NCI-H82 treated with DMSO at 0.1 percent for 48 hours (cell line): ENCODE measurements at regions not wholly inside any gene's neighbourhood (a gene's known extent, or its start where the extent isn't known, plus 50 kb on each side); places are given as distances from the start of the nearest gene placed in this dataset.

Experiments used
- DNase-seq: peaks from one replicate; lab custom pipeline; 2025; ENCODE audit not compliant: unreplicated experiment; lab: John Stamatoyannopoulos, UW

DNA sequence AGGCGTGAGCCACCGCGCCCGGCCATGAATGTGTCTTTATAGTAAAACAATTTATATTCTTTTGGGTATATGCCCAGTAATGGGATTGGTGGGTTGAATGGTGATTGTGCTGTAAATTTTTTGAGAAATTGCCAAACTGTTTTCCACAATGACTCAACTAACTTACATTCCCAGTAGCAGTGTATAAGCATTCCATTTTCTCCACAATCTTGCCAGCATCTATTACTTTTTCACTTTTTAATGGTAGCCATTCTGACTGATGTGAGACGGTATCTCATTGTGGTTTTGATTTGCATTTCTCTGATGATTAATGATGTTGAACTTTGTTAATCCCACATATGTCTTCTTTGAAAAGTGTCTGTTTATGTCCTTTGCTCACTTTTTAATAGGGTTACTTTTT lies 1187.9 kb downstream of the XPNPEP1 start:
- DNase-seq = no peak

DNA sequence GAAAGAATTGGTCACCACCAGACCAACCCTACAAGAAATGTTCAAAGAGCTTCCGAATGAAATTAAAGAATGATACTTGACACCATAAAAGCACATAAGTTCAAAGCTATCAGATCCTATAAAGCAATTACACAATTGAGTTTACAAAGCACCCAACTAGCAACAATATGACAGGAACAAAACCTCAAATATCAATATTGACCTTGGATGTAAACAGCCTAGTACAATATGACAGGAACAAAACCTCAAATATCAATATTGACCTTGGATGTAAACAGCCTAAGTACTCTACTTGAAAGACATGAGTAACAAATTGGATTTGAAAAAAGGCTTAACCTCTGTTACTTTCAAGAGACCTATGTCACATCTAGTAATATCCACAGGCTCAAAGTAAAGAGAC lies 1201.4 kb downstream of the XPNPEP1 start:
- DNase-seq = no peak

DNA sequence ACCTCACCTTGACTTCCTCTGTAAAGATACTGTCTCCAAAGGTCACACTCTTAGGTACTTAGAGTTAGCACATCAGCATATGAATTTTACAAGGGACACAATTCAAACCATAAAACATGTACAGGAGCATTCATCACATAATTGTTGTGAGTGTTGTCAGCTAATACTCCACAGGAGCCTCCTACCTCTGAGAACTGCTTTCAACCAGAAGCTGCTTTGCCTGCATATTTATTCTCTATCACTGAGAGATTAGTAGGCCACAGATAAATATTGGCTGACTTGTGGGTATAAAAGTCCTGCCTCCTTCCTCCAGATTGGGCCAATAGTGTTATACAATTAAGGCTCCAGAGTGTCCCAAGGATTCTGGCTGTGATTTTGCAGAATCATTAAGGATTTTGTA lies 1207.0 kb downstream of the XPNPEP1 start:
- DNase-seq = no peak

DNA sequence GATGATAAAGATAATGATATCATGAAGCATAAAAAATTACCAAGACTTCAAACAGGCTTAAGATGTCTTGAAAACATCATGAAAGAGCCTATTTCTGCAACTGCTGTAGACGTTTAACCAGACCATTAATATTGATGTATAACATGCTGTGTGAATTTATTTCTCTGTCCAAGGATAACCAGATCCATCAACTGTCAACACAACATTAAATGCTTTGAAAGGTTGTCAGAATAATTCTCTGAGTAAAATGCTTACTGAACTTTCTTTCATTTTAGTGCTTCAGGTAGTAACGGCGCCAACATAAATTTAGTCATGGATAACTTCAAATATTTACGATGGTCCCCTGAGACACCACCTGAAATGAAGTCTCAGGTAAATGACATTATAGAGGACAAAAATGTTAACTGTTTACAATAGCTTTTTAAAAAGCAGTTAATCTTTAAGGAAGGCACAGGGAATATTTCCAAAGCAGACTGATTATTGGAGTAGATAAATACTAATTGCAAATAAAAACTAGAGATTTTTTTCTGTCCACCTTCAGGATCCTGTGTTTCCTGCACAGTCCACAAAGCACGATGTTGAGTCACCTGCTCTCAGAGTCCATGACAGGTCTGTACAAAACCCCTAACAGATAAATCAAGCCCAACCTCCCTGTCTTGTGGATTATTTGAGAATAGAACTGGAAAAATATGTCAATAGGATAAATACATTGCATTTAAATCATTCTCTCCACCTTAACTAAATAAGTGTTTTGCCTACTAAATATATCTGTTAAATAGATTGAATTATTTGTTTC lies 1213.2 kb downstream of the XPNPEP1 start:
- DNase-seq = no peak

DNA sequence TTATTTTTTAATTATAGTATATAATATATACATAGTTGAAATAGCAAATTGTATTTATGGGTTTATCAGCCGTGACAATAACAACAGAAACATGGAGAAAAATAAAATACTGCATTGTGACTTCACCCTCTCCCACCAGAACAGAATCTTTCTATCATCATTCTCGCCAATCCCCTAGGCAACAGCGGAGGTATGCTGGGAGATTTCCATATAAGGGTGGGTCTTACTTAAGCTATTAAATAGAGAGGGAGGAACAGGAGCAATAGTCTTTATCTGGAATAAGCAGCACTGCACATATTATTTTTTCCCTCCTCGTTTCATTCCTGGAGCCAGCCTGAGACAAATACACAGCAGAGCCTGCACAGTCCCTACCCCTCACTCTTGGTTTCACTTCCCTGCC lies 1214.9 kb downstream of the XPNPEP1 start:
- no peak for DNase-seq

DNA sequence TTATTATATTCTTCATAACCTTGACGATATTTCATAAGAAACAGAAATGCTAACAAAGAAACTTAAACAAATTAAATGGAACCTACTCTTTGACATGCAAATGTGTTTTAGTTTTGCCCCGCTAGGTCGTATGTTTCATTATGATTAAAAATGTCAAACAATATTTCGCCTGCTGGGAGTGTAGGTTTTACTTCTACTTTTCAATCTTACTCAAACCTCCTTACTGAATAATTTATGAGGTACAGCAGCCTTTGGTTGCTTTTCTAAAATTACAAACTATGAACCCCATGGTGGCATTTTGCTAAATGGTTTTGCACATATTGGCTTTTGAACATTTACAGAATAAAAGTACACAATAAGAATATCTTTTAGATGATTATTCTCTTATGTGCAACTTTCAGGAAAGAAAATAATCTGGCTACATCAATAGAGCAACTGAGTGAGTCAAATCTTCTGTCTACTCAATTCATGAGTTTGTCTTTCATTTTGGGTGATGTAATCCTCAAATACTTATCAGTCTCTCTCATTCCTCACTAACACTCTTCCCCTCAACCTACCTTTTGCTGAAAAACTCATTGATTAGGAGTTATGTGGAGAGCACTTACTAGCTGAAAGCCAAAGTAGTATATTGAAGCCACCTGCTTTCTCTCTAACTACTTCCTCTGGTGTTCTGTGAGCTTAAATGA lies 1226.4 kb downstream of the XPNPEP1 start:
- DNase-seq = no peak

DNA sequence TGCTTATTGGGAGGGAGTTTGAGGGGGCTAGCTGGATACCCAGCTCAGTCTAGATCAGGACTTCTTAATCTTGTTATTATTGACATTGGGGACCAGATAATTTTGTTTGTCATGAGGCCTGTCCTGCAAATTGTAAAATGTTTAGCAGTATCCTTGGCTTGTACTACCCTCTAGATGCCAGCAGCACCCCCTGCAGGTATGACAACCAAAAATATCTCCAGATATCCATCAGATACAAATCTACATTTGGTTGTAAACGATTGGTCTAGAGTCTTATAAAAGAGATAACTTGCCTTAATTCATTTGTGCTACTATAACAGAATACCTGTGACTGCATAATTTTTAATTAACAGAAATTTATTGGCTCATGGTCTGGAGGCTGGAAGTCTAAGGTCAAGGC lies 1232.2 kb downstream of the XPNPEP1 start:
- no peak for DNase-seq

DNA sequence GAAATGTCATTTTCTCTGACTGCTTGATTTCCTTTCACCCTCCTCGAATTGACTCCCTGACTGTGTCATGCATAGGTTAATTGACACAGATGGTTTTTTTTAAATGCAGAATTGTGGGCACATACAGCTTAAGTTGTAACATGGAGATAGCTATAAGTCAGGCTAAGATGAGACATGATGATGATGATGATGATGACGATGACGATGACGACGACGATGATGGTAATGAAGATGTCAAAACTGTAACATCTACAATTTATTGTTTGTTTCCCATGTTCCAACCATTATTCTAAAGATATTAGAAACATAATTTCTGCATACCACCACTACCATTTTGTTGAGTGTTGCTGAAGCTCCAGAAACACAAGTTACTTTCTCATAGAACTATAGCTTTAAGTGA lies 1232.8 kb downstream of the XPNPEP1 start:
- DNase-seq = no peak

DNA sequence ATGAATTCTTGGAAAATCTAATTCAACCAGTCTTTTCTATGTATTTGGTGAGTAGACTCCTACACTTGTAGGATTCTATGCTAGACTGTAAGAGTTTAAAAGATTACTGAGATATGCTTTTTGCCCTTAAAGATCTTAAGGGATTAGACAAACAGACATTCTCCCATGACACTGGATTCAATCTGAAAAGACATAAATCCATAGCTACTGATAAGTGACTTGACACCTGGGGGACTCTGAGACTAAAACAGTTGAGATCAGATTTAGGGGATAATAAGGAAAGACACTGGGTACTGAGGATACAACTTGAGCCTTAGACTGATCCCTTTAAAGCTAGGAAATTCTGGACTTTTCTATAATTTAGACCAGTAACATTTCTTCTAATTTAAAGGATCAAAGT lies 1233.4 kb downstream of the XPNPEP1 start:
- peak; percentile 93 for DNase-seq

DNA sequence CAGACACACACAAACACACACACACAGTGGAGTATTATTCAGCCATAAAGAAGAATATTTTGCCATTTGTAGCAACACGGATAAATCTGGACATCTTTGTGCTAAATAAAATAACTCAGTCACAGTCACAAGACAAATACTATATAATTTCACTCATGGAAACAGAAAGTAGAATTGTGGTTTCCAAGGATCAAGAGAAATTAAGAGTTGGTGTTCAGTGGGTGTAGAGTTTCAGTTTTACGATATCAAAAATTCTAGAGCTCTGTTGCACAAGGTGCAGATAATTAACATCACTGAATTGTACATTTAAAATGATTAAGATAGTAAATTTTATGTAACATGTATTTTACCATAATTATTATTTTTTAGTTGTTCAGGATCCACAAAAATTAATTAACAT lies 1235.0 kb downstream of the XPNPEP1 start:
- no peak for DNase-seq

DNA sequence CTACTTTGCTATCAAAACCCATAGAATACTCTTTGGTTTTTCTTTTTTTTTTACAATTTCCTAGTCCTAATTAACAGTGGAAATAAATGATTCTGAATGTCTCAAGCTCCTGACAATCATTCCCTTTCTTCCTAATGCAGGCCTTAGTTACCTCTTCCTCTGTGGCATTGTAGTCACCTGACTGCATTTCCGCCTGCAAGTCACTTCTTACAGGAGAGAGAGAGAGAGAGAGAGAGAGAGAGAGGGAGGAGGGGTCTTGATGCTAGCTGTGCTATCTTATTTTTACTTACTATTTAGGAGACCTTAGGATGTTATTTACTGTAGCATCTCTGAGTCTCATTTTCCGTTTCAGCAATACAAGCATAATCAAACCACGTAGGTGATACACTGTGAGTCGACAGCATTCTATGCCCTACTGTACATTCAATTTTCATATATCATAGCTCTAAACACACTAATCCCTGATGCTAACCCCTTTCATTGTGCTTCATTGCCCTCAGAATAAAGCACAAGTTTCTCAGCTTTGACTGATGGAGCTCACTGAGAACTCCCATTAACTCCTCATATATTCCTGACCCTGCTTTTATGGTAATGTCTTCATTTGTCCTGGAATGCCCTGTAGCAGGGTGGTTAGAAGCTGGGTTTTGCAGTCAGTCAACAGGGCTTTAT lies 1237.3 kb downstream of the XPNPEP1 start:
- no peak for DNase-seq

DNA sequence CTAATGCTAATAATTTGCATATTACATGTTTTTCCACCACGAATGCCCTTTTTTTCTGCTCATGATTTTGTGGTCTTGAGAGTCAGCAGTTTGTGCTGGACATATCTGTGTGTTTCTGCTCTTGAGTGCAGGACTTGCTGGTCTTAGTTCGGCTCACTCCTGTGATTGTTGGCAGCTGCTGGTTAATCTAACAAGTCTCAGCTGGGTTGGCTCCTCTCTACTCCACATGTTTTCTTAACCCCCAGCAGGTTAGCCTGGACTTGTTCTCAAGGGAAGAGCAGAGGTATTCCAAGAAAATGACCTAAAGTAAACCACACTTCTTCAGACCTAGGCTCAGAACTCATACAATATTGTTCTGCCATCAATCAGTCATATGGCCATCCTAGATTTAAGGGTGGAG lies 1238.9 kb downstream of the XPNPEP1 start:
- DNase-seq = peak; percentile 37

DNA sequence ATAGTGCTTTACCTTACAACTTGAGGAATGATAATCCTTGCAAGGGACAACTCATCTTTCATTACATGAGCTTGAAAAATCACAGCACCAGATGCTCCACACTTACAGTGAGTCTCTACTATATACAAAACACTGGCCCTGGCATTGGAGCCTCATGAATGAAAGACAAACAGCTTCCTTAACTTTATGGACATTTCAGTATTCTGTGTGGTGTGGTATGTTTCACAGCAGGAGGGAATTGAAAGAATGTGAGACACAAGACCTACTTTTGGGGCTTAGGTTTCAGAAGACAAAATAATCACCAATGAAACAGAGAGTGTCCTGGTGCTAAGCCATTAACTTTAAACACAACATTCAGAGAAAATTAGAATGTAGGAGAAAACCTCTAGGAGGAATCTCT lies 1249.6 kb downstream of the XPNPEP1 start:
- DNase-seq = no peak

DNA sequence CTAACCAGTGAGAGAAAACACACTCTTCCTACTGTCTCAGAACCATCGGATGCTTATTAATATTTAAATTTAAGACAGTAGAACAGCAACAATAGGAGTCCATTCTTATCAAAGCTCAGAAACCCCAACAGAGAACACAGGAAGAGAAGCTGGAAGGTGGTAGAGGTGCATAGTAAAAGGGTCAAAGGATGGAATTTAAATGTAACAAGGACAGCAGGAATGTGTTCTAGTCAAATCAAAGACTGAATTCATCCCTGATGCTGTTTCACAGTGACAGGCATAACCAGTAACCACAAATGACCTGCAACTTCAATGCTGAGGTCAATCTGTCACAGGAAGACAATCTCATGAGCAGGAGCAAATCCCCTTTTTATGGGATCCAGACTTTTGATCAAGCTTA lies 1259.7 kb downstream of the XPNPEP1 start:
- DNase-seq = peak; percentile 59

DNA sequence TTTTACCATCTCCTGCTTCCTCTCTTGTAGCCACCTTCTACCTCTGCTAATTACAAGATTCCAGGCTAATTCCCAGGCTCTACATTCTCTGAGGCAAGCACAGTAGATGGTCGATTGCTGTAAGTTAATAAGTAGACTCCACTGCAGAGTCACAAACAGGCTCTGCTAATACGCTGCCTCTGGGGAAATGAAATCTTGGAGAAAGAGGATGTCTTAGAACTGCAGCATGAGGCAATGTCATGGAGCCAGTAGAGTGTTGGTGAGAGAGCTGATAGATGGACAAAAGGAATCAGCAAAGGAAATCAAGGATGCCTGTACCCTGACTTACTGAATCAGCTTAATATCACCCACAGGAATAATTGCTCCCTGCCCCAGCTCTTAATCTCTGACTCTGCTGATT lies 1260.3 kb downstream of the XPNPEP1 start:
- no peak for DNase-seq

DNA sequence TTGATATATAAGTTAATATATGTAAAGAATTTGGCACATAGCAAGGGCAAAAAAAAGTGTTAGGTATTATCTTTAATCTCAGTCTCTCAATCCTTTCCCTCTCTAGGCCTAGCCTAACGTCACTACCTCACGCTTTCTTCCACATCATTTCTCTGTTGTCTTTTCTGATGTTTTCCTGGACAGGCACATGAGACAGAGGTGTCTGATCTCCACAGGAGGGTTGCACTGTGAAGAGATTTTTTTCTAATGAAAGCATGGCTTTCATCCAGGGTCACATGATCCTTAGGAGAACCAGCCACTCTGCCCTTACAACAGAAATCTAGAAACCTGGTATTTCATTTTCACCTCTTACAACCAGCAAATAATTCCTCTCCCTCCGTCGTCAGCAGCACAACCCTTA lies 1268.3 kb downstream of the XPNPEP1 start:
- no peak for DNase-seq

DNA sequence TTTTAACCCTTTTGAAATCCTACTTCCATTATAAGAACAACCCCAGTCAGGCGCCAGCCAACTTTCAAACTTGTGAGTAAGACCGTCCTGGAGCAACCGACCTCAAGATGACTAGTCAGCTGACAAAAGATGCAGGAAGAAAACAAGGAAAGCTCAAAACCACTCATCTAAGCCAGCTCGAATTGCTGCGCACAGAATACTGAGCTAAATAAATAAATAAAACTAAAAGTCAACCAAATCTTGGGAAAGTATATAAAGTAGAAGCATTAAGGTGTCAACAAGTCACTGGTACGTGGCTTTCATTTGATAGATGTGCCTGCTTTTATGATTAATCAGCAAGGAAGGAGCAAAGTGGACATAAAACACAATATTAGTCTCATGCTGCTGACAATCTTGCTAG lies 1269.8 kb downstream of the XPNPEP1 start:
- no peak for DNase-seq

DNA sequence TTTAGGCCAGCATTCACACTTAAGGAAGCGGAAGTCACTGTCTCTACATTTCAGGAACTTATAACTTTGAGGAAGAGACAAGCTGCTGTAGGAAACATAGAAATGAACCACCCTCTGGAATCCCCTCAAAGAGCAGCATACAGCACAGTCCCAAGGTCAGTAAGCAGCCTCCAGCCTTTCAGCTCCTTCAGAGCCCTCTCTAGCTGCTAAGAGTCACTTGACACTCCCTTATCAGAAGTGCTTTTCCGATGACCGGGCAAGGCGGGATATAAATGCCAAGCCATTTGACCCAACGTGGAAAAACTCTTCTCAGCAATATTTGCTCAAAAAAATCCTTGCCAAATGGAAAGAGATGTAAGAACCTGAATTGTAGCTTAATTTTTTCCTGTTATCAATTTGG lies 1284.3 kb downstream of the XPNPEP1 start:
- DNase-seq = no peak

DNA sequence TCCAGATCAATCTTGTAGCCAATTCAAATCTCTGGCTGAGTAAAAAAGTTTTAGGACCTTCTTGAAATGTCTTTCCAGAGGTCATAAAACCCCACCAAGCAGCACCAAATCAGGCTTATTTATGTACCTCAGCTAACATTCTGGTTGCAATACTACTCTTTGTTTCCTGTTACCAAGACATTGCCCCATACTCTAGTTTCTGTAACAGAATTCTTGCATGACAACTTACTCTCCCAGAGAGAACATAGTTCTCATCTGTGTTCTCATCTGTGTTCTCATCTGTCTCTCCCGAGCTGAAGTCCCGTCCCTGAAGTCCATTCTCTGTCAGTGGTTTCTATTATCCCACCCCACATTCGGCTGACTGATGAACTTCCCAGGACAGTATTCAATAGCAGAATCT lies 1285.1 kb downstream of the XPNPEP1 start:
- no peak for DNase-seq

DNA sequence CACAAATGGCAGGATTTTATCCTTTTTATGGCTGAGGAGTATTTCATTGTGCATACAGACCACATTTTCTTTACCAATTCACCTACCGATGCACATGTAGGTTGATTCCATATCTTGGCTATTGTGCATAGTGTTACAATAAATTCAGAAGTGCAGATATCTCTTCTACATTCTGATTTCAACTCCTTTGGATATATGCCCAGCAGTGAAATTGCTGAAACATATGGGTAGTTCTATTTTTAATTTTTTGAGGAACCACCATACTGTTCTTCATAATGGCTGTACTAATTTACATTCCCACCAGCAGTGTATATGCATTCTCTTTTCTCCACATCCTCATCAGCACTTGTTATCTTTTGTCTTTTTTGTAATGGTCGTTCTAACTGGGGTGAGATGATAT lies 1290.3 kb downstream of the XPNPEP1 start:
- DNase-seq = no peak

DNA sequence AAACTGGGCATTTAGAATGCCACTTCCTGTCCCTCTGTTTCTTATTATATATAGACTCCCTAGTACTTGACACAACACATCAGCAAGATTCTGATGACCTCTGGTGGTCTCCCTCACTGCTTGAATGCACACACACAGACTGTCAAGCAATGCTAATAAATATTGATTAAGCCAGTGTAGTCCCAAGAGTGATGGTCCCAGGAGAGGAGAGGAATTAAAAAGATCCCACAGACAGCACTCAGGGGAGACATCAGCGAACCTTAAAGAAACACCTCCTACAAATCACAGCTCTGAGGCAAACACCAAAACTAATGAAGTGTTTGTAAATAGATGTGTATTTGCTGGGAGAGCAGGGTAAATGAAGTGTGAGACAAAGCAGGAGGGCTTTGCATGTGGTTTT lies 1291.2 kb downstream of the XPNPEP1 start:
- peak; percentile 37 for DNase-seq

DNA sequence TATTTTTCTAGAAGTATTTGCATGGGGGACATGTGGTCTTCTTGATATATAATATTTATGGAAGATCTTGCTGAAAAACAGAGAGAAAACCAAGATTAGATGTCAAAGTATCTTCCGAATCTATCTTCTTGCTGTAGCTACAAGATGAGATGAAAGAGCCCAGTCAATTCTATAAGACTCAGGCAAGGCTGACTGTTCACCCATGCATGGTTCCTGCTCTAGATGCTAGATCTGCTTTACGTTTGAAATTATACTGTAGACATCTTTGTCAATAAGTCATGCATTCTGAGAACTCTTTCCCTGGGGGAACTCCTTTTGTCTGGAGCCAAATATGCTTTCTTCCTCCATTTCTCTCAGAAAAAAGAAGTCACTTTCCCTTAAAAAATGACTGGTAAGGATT lies 1292.0 kb downstream of the XPNPEP1 start:
- no peak for DNase-seq
